C4-2B (cell line): ENCODE measurements at regions not wholly inside any gene's neighbourhood (a gene's known extent, or its start where the extent isn't known, plus 50 kb on each side); places are given as distances from the start of the nearest gene placed in this dataset.

Source experiments
- ZFX ChIP-seq: fragments of 450-650 bp; IDR thresholded peaks from 2 replicates; pipeline ENCODE4 v1.6.1; 2017
- TF ChIP-seq, protein P1 (sequence below): fragments of 450-650 bp; conservative IDR thresholded peaks from 2 replicates; pipeline ENCODE4 v1.5.1; 2017; ENCODE audit warnings: mild to moderate bottlenecking

DNA sequence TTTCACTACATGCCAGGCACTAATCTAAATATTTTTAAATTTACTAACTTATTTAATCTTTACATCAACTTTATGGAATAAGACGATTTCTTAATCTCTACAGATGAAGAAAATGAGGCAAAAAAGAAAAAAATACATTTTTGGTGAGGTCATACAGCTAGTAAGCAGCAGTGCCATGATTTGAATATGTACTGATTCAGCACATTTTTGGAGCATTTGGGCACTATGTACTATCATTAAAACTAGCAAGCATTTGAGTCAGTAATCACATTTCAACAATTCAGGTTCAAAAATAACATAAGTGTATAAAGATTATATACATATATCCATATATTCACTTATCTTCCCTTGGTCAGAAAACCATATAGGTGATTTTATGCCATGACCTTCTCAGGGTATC is 124.4 kb upstream of the TMTC1 start:
- TF ChIP-seq, protein P1, sequence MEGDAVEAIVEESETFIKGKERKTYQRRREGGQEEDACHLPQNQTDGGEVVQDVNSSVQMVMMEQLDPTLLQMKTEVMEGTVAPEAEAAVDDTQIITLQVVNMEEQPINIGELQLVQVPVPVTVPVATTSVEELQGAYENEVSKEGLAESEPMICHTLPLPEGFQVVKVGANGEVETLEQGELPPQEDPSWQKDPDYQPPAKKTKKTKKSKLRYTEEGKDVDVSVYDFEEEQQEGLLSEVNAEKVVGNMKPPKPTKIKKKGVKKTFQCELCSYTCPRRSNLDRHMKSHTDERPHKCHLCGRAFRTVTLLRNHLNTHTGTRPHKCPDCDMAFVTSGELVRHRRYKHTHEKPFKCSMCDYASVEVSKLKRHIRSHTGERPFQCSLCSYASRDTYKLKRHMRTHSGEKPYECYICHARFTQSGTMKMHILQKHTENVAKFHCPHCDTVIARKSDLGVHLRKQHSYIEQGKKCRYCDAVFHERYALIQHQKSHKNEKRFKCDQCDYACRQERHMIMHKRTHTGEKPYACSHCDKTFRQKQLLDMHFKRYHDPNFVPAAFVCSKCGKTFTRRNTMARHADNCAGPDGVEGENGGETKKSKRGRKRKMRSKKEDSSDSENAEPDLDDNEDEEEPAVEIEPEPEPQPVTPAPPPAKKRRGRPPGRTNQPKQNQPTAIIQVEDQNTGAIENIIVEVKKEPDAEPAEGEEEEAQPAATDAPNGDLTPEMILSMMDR, result no peak
- TF ChIP-seq ZFX, result no peak
